OCI-LY7 (cell line): ENCODE measurements at regions not wholly inside any gene's neighbourhood (a gene's known extent, or its start where the extent isn't known, plus 50 kb on each side); places are given as distances from the start of the nearest gene placed in this dataset.

ENCODE experiments used
- BruUV-seq: library from RNA; stranded (reverse); fragments of 400-500 nt; replicated peaks from 2 replicates; lab custom pipeline; 2021; lab: Mats Ljungman, UMichigan
- CTCF ChIA-PET: fragments of 300-600 bp; sonication (Branson Sonifier 250); formaldehyde crosslinking; loops from one replicate; lab custom pipeline; 2022; ENCODE audit warnings: antibody characterized with exemption; ENCODE audit not compliant: unreplicated experiment; lab: Charles Lee
- POLR2A ChIA-PET: fragments of 300-600 bp; sonication (Branson Sonifier 250); formaldehyde crosslinking; loops from one replicate; lab custom pipeline; 2022; ENCODE audit warnings: antibody characterized with exemption; lab: Charles Lee
- DNase-seq: peaks from one replicate; pipeline ENCODE4 v3.0.0-alpha.2; 2015; ENCODE audit warnings: low spot score
- H2AFZ ChIP-seq: fragments of 200-600 bp; sonication (generic), shearing (Covaris generic); 2 replicates; pipeline ENCODE4 v1.6.1; 2014; ENCODE audit warnings: mild to moderate bottlenecking, antibody characterized with exemption, low read length, moderate library complexity
- H3K27ac ChIP-seq: fragments of 200-600 bp; sonication (generic); 2 replicates; pipeline ENCODE4 v1.5.1; 2014; ENCODE audit warnings: mixed run types, low read depth, mild to moderate bottlenecking, moderate library complexity, low read length, inconsistent platforms; ENCODE audit not compliant: poor library complexity, severe bottlenecking
- H3K36me3 ChIP-seq: fragments of 200-600 bp; sonication (generic); 2 replicates; pipeline ENCODE4 v1.6.1; 2014; ENCODE audit warnings: mild to moderate bottlenecking, antibody characterized with exemption, low read length, moderate library complexity, mixed read lengths; ENCODE audit not compliant: insufficient read depth
- H3K4me1 ChIP-seq: fragments of 200-600 bp; sonication (generic); 2 replicates; pipeline ENCODE4 v1.5.1; 2014; ENCODE audit warnings: mild to moderate bottlenecking, low read length; ENCODE audit not compliant: insufficient read depth, poor library complexity, severe bottlenecking
- H3K4me2 ChIP-seq: fragments of 200-600 bp; sonication (generic); 2 replicates; pipeline ENCODE4 v1.6.1; 2014; ENCODE audit warnings: mild to moderate bottlenecking, low read length
- H3K4me3 ChIP-seq: fragments of 200-600 bp; sonication (generic); 2 replicates; pipeline ENCODE4 v1.5.1; 2014; ENCODE audit warnings: mild to moderate bottlenecking, low read depth, low read length; ENCODE audit not compliant: poor library complexity, severe bottlenecking
- H3K79me2 ChIP-seq: fragments of 200-600 bp; sonication (generic); 2 replicates; pipeline ENCODE4 v1.6.1; 2016; ENCODE audit warnings: low read depth, mild to moderate bottlenecking, low read length, moderate library complexity, mixed read lengths; ENCODE audit not compliant: insufficient read depth
- H3K9me2 ChIP-seq: fragments of 200-600 bp; sonication (generic); 2 replicates; pipeline ENCODE4 v1.6.1; 2016; ENCODE audit warnings: mild to moderate bottlenecking, low read length, mixed read lengths; ENCODE audit not compliant: insufficient read depth
- H3K9me3 ChIP-seq: fragments of 200-600 bp; sonication (generic); 2 replicates; pipeline ENCODE4 v1.6.1; 2014; ENCODE audit warnings: mild to moderate bottlenecking, mixed run types, low read length, mixed read lengths
- H4K20me1 ChIP-seq: fragments of 200-600 bp; sonication (generic); 2 replicates; pipeline ENCODE4 v1.6.1; 2014; ENCODE audit warnings: mild to moderate bottlenecking, antibody characterized with exemption, low read length, moderate library complexity, mixed read lengths; ENCODE audit not compliant: insufficient read depth
- EZH2phosphoT487 ChIP-seq: fragments of 200-600 bp; sonication (generic); IDR thresholded peaks from 2 replicates; pipeline ENCODE4 v1.6.1; 2018; ENCODE audit warnings: low read depth, borderline replicate concordance, mild to moderate bottlenecking, mixed run types, antibody characterized with exemption, low read length, moderate library complexity, mixed read lengths
- intact Hi-C: fragments of 100-400 bp; cut with micrococcal nuclease; formaldehyde crosslinking; loops from one replicate; pipeline ENCODE4 v1.10.0; 2022; ENCODE audit not compliant: unreplicated experiment
- TF ChIP-seq, protein P1 (sequence below): fragments of 200-600 bp; sonication (generic); conservative IDR thresholded peaks from 2 replicates; pipeline ENCODE4 v1.5.1; 2014; ENCODE audit warnings: mild to moderate bottlenecking, antibody characterized with exemption, low read length, moderate library complexity, mixed read lengths

- Histone ChIP-seq H3K79me2 (no peaks in the 10 kb centered on the region), H3K9me3 (no peaks in the 10 kb centered on the region), H4K20me1 (no peaks in the 10 kb centered on the region), H3K27ac (no peak overlapping the region), H3K4me1 (no peaks in the 10 kb centered on the region), H3K4me2 (no peak overlapping the region), H2AFZ (no peak overlapping the region), H3K9me2 (no peaks in the 10 kb centered on the region), H3K4me3 (no peak overlapping the region), H3K36me3 (no peaks in the 10 kb centered on the region)
- CTCF ChIA-PET, result no interaction called here
- intact Hi-C loops, result no loop called here
- POLR2A ChIA-PET, result no interaction called here
- BruUV-seq, result no TSS peak
- TF ChIP-seq, protein P1, sequence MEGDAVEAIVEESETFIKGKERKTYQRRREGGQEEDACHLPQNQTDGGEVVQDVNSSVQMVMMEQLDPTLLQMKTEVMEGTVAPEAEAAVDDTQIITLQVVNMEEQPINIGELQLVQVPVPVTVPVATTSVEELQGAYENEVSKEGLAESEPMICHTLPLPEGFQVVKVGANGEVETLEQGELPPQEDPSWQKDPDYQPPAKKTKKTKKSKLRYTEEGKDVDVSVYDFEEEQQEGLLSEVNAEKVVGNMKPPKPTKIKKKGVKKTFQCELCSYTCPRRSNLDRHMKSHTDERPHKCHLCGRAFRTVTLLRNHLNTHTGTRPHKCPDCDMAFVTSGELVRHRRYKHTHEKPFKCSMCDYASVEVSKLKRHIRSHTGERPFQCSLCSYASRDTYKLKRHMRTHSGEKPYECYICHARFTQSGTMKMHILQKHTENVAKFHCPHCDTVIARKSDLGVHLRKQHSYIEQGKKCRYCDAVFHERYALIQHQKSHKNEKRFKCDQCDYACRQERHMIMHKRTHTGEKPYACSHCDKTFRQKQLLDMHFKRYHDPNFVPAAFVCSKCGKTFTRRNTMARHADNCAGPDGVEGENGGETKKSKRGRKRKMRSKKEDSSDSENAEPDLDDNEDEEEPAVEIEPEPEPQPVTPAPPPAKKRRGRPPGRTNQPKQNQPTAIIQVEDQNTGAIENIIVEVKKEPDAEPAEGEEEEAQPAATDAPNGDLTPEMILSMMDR, result no peak
- TF ChIP-seq EZH2phosphoT487, result no peak
- no peak for DNase-seq
Observed at GRCh38 chr1:165078391-165078790, 278.1 kb downstream of the LMX1A start.

DNA sequence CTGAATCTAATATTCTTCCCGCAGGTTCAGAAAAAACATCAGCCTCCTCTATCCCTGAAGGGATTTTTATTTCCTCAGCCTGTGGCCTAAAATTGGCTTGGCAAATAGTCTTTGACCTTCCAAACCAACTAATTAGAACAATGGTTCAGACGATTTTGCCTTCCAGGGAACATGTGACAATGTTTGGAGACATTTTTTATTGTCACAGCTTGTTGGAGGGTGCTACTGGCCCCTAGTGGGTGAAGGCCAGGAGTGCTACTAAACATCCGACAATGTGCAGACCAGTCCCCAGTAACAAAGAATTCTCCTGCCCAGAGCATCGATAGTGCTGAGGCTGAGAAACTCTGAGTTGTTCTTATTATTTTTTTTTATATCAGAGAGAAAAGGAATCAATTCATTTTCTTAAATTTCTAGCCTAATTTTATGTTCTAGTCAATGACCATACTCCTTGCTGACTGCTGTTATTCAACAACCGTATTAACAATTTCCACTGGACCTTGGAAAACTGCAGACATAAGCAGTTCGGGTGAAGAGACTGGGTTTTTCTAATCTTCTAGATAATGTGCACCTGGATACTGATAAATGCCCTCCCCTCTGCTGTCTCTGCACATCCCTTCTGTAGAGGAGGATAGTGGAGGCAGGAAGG is 280.7 kb downstream of the LMX1A start:
- BruUV-seq, result no TSS peak
- POLR2A ChIA-PET, result no interaction called here
- Histone ChIP-seq H2AFZ (no peak overlapping the region), H4K20me1 (no peaks in the 10 kb centered on the region), H3K4me3 (no peak overlapping the region), H3K27ac (no peak overlapping the region), H3K9me3 (no peaks in the 10 kb centered on the region), H3K9me2 (no peaks in the 10 kb centered on the region), H3K4me1 (no peaks in the 10 kb centered on the region), H3K36me3 (no peaks in the 10 kb centered on the region), H3K4me2 (no peak overlapping the region), H3K79me2 (no peaks in the 10 kb centered on the region)
- TF ChIP-seq EZH2phosphoT487, result no peak
- TF ChIP-seq, protein P1, result peak; percentile 74
- intact Hi-C loops, result no loop called here
- CTCF ChIA-PET, result no interaction called here
- peak; percentile 8 for DNase-seq

- Histone ChIP-seq H3K4me1 (no peaks in the 10 kb centered on the region), H3K9me2 (no peaks in the 10 kb centered on the region), H2AFZ (no peak overlapping the region), H3K27ac (no peak overlapping the region), H3K36me3 (no peaks in the 10 kb centered on the region), H3K79me2 (no peaks in the 10 kb centered on the region), H4K20me1 (no peaks in the 10 kb centered on the region), H3K9me3 (no peaks in the 10 kb centered on the region), H3K4me3 (no peak overlapping the region), H3K4me2 (no peak overlapping the region)
- POLR2A ChIA-PET, result no interaction called here
- intact Hi-C loops, result no loop called here
- BruUV-seq, result no TSS peak
- TF ChIP-seq, protein P1, result peak; percentile 76
- TF ChIP-seq EZH2phosphoT487, result no peak
- DNase-seq, result peak; percentile 38
- CTCF ChIA-PET, result no interaction called here
Observed at GRCh38 chr1:165073185-165074007, 283.1 kb downstream of the LMX1A start.
